Activated T-helper 2 cell treated with anti-CD3 and anti-CD28 coated beads, Interferon-gamma antibody, Interleukin-2, Interleukin-4, amounts not matched to agents 10 μg/mL and 5 μg/mL and 100 μg/mL, durations not matched to agents 14 hours and 24 hours and 36 hours (primary cell): ENCODE measurements at regions not wholly inside any gene's neighbourhood (a gene's known extent, or its start where the extent isn't known, plus 50 kb on each side); places are given as distances from the start of the nearest gene placed in this dataset.
A peak's percentile ranks its signal among the peaks of the same experiment; 100 is the strongest.

Experiments
- DNase-seq: peaks from one replicate; pipeline ENCODE4 v3.0.0; 2021; ENCODE audit warnings: low spot score
- H3K27ac Mint-ChIP-seq: one replicate; pipeline ENCODE4 v1.8.0; 2021; ENCODE audit warnings: mixed read lengths
- H3K27me3 Mint-ChIP-seq: one replicate; pipeline ENCODE4 v1.8.0; 2021; ENCODE audit warnings: low read depth, mixed read lengths
- H3K36me3 Mint-ChIP-seq: one replicate; pipeline ENCODE4 v1.8.0; 2021; ENCODE audit warnings: low read depth, mixed read lengths
- H3K4me1 Mint-ChIP-seq: one replicate; pipeline ENCODE4 v1.8.0; 2021; ENCODE audit warnings: low read depth, mixed read lengths
- H3K4me3 Mint-ChIP-seq: one replicate; pipeline ENCODE4 v1.8.0; 2021; ENCODE audit warnings: low read depth, mild to moderate bottlenecking, moderate library complexity, mixed read lengths
- H3K9me3 Mint-ChIP-seq: one replicate; pipeline ENCODE4 v1.8.0; 2021; ENCODE audit warnings: mixed read lengths
- intact Hi-C: fragments of 100-400 bp; cut with micrococcal nuclease; formaldehyde crosslinking; loops from one replicate; pipeline ENCODE4 v1.15.1; 2023

GRCh38 chr2:8271461-8271860, 410.4 kb upstream of the ID2 start:
- H3K4me3 Mint-ChIP-seq: no peak overlapping the region
- no peak for DNase-seq
- H3K36me3 Mint-ChIP-seq: peaks cover 5% of the 10 kb centered on the region
- no peak overlapping the region for H3K27ac Mint-ChIP-seq
- peaks cover 13% of the 10 kb centered on the region for H3K4me1 Mint-ChIP-seq
- H3K9me3 Mint-ChIP-seq: peaks cover 12% of the 10 kb centered on the region
- peaks cover 18% of the 10 kb centered on the region for H3K27me3 Mint-ChIP-seq
- intact Hi-C loops: no loop called here

GRCh38 chr2:8276026-8276425, 405.8 kb upstream of the ID2 start:
- H3K27me3 Mint-ChIP-seq: peaks cover 16% of the 10 kb centered on the region
- no peak overlapping the region for H3K4me3 Mint-ChIP-seq
- H3K27ac Mint-ChIP-seq: no peak overlapping the region
- intact Hi-C loops: no loop called here
- no peak for DNase-seq
- H3K4me1 Mint-ChIP-seq: peaks cover 33% of the 10 kb centered on the region
- peaks cover 5% of the 10 kb centered on the region for H3K36me3 Mint-ChIP-seq
- peaks cover 14% of the 10 kb centered on the region for H3K9me3 Mint-ChIP-seq

- Mint-ChIP-seq H3K27me3 (peaks cover 14% of the 10 kb centered on the region), H3K36me3 (peaks cover 5% of the 10 kb centered on the region), H3K4me1 (peaks cover 39% of the 10 kb centered on the region), H3K9me3 (peaks cover 14% of the 10 kb centered on the region), H3K27ac (no peak overlapping the region), H3K4me3 (no peak overlapping the region)
- no peak for DNase-seq
- intact Hi-C loops: no loop called here
These were observed 403.8 kb upstream of the ID2 start for GRCh38 chr2:8277921-8278571.

GRCh38 chr2:8278709-8279354, 403.0 kb upstream of the ID2 start:
- H3K4me1 Mint-ChIP-seq: peaks cover 37% of the 10 kb centered on the region
- DNase-seq: no peak
- intact Hi-C loops: no loop called here
- H3K27ac Mint-ChIP-seq: no peak overlapping the region
- no peak overlapping the region for H3K4me3 Mint-ChIP-seq
- H3K27me3 Mint-ChIP-seq: peaks cover 9% of the 10 kb centered on the region
- H3K9me3 Mint-ChIP-seq: peaks cover 14% of the 10 kb centered on the region
- H3K36me3 Mint-ChIP-seq: peaks cover 5% of the 10 kb centered on the region

GRCh38 chr2:8279506-8279905, 402.4 kb upstream of the ID2 start:
- H3K27me3 Mint-ChIP-seq: peaks cover 7% of the 10 kb centered on the region
- H3K9me3 Mint-ChIP-seq: peaks cover 14% of the 10 kb centered on the region
- peaks cover 42% of the 10 kb centered on the region for H3K4me1 Mint-ChIP-seq
- H3K27ac Mint-ChIP-seq: no peak overlapping the region
- peaks cover 3% of the 10 kb centered on the region for H3K36me3 Mint-ChIP-seq
- H3K4me3 Mint-ChIP-seq: no peak overlapping the region
- intact Hi-C loops: no loop called here
- DNase-seq: no peak

GRCh38 chr2:8281234-8281633, 400.6 kb upstream of the ID2 start:
- H3K4me1 Mint-ChIP-seq: peaks cover 36% of the 10 kb centered on the region
- no peak overlapping the region for H3K4me3 Mint-ChIP-seq
- peaks cover 2% of the 10 kb centered on the region for H3K27me3 Mint-ChIP-seq
- intact Hi-C loops: loop anchor here (5.0 kb wide), 1 partner anchor 44 kb away; no protein-coding TSS in a partner anchor
- H3K9me3 Mint-ChIP-seq: peaks cover 4% of the 10 kb centered on the region
- DNase-seq: no peak
- no peak overlapping the region for H3K27ac Mint-ChIP-seq
- no peaks in the 10 kb centered on the region for H3K36me3 Mint-ChIP-seq

- no peaks in the 10 kb centered on the region for H3K36me3 Mint-ChIP-seq
- peaks cover 36% of the 10 kb centered on the region for H3K4me1 Mint-ChIP-seq
- intact Hi-C loops: loop anchor here (5.0 kb wide), 1 partner anchor 45 kb away; no protein-coding TSS in a partner anchor
- peaks cover 2% of the 10 kb centered on the region for H3K27me3 Mint-ChIP-seq
- DNase-seq: no peak
- H3K9me3 Mint-ChIP-seq: no peaks in the 10 kb centered on the region
- H3K4me3 Mint-ChIP-seq: peak overlapping the region; percentile 6
- no peak overlapping the region for H3K27ac Mint-ChIP-seq
These were observed 399.7 kb upstream of the ID2 start for GRCh38 chr2:8281950-8282857.

GRCh38 chr2:8282858-8283252, 399.0 kb upstream of the ID2 start:
- no peak for DNase-seq
- no peak overlapping the region for H3K4me3 Mint-ChIP-seq

GRCh38 chr2:8285081-8285480, 396.8 kb upstream of the ID2 start:
- H3K36me3 Mint-ChIP-seq: peaks cover 18% of the 10 kb centered on the region
- peaks cover 6% of the 10 kb centered on the region for H3K27me3 Mint-ChIP-seq
- H3K27ac Mint-ChIP-seq: no peak overlapping the region
- H3K4me1 Mint-ChIP-seq: peaks cover 26% of the 10 kb centered on the region
- intact Hi-C loops: no loop called here
- no peak overlapping the region for H3K4me3 Mint-ChIP-seq
- no peak for DNase-seq
- H3K9me3 Mint-ChIP-seq: peaks cover 20% of the 10 kb centered on the region

More at GRCh38 chr2:8282858-8283252, 399.0 kb upstream of the ID2 start:
- intact Hi-C loops: loop anchor here (5.0 kb wide), 1 partner anchor 46 kb away; no protein-coding TSS in a partner anchor
- Mint-ChIP-seq H3K36me3 (peaks cover 5% of the 10 kb centered on the region), H3K27ac (no peak overlapping the region), H3K4me1 (peaks cover 31% of the 10 kb centered on the region), H3K27me3 (peaks cover 6% of the 10 kb centered on the region), H3K9me3 (peaks cover 5% of the 10 kb centered on the region)

- no peak for DNase-seq
- no peak overlapping the region for H3K4me3 Mint-ChIP-seq
- H3K36me3 Mint-ChIP-seq: peaks cover 18% of the 10 kb centered on the region
- peaks cover 6% of the 10 kb centered on the region for H3K27me3 Mint-ChIP-seq
- no peak overlapping the region for H3K27ac Mint-ChIP-seq
- H3K4me1 Mint-ChIP-seq: peaks cover 27% of the 10 kb centered on the region
- intact Hi-C loops: no loop called here
- H3K9me3 Mint-ChIP-seq: peaks cover 20% of the 10 kb centered on the region
These were observed 396.0 kb upstream of the ID2 start for GRCh38 chr2:8285898-8286297.

- DNase-seq: no peak
- Mint-ChIP-seq H3K4me1 (peaks cover 30% of the 10 kb centered on the region), H3K36me3 (peaks cover 23% of the 10 kb centered on the region), H3K4me3 (no peak overlapping the region), H3K27me3 (peaks cover 10% of the 10 kb centered on the region), H3K27ac (no peak overlapping the region), H3K9me3 (peaks cover 27% of the 10 kb centered on the region)
- intact Hi-C loops: no loop called here
These were observed 393.6 kb upstream of the ID2 start for GRCh38 chr2:8288206-8288605.

GRCh38 chr2:8289111-8289510, 392.7 kb upstream of the ID2 start:
- Mint-ChIP-seq H3K4me3 (no peak overlapping the region), H3K27me3 (peaks cover 12% of the 10 kb centered on the region), H3K4me1 (peaks cover 24% of the 10 kb centered on the region), H3K9me3 (peaks cover 27% of the 10 kb centered on the region), H3K27ac (peak overlapping the region; percentile 40), H3K36me3 (peaks cover 23% of the 10 kb centered on the region)
- intact Hi-C loops: no loop called here
- DNase-seq: no peak
